Fibroblast of peridontal ligament (primary cell): ENCODE measurements at regions not wholly inside any gene's neighbourhood (a gene's known extent, or its start where the extent isn't known, plus 50 kb on each side); places are given as distances from the start of the nearest gene placed in this dataset.

Experiments
- DNase-seq: peaks from one replicate; pipeline ENCODE4 v3.0.0-alpha.2; 2010; ENCODE audit errors: extremely low read depth

- peak; percentile 85 for DNase-seq
Measured at GRCh38 chr13:50357586-50358118, 342.4 kb downstream of the KCNRG start.

GRCh38 chr13:50358231-50359040, 343.2 kb downstream of the KCNRG start:
- DNase-seq, result peak; percentile 38

GRCh38 chr13:50359041-50359367, 343.8 kb downstream of the KCNRG start:
- no peak for DNase-seq

GRCh38 chr13:50359779-50360178, 344.5 kb downstream of the KCNRG start:
- DNase-seq, result no peak

- DNase-seq, result no peak
Measured at GRCh38 chr13:50360637-50361036, 345.4 kb downstream of the KCNRG start.

GRCh38 chr13:50361282-50361681, 346.0 kb downstream of the KCNRG start:
- DNase-seq, result no peak

- DNase-seq, result peak; percentile 13
Measured at GRCh38 chr13:50365408-50366391, 350.5 kb downstream of the KCNRG start.

DNA sequence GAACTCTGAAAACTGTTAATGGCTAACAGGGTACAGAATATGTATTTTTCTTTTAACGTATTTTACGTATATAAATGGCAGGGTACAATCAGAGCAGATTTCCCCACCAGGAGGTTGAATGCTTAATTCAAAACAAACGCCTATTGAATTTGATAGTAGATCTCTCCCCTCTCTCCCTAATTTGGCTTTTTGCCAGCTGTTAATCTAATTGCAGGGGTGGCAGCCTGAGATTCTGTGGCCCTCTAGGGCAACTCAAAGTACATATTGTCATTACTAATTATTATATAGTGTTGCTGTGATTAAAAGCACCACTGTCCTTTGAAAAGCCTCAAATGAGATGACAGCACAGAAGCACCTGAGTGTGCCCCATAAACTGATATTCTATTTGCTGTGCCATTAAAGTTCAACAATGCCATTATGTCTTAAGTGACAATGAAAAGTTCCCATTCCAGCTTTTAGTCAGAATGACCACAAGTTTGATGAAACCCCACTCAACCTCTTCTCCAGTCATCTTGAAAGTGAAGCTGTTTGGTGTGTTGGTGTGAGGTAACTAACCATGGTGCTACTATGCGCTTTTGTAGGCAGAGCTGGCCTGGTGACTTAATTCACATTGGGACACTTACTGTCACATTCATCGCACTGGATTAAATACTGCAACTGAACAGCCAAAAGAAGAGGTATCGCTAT, 351.4 kb downstream of the KCNRG start:
- DNase-seq, result no peak

GRCh38 chr13:50369646-50370045, 354.4 kb downstream of the KCNRG start:
- no peak for DNase-seq

- DNase-seq, result no peak
Measured at GRCh38 chr13:50370303-50370950, 355.2 kb downstream of the KCNRG start.

DNA sequence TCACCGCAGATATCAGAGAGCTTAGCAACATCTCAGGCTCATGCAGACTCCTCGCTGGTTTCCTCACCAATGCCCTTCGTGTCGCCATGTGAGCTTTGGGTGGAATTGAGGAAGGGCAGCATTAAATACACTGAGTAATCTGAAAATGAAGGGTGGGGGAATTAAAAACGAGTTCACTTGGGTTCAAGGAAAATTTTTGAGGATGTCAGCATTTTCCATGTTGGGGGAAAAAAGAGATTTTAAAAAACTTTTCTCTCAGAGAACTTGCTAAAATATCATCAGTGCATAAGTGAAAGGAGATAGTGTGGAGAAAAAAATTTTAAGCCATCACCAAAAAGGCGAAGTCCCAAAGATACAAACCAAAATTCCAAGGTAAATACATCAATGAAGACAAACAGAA, 359.3 kb downstream of the KCNRG start:
- no peak for DNase-seq

- peak; percentile 86 for DNase-seq
Measured at GRCh38 chr13:50375792-50376191, 360.5 kb downstream of the KCNRG start.

DNA sequence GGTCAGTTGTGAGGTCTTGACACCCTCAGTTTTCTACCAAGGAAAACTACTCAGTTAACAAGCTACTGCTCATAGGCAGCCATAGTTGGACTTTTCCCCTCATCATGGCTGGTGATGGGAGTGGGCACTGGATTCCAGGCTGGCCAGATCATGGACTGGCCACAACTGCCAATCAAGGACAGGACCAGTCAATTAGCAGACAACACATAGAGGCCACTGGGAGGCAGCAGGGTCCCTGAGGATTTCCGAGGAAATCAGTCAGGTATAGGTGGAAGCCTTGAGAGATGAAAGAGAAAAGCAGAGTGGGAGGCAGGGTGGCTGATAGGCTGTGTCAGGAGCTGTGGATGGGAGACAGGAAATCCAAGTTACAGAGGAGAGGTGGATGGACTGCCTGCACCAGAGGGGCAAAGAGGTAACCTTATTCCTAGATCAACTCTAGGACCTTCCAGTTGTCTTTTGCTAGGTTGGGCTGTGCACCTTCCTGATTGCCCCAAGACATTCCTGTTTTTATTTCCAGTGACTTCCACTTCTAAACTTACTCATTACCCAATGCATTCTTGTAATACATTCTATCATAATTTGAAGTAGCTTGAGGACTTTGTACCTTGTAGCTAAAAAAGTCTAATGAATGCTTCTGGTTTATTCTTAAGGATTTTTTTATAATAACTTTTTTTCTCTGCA, 361.8 kb downstream of the KCNRG start:
- DNase-seq, result no peak

GRCh38 chr13:50377726-50378270, 362.6 kb downstream of the KCNRG start:
- no peak for DNase-seq

DNA sequence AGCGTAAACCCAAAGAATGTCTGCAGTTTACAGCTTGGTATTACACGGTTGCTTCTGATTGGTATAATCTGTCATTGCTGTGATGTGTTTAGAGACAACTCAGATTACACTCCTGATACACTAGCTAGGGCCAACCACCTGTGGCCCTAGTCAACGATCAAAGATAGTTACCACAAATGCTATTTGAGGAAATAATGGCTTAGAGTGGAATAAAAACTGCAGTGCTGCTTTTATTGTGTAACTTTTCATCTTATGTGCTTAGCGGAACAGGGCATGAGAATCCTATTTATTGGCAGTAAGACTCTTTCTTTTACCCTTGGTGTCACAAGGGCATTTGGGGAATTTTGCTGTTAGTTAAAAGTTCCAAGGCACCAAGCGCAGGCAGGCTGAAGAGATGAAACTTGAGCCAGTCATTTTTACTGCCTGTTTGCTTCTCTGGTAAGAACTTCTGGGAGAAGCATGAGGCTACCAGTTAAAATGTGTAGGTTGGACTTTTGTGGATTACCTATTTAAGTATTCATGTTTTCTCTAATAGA, 363.3 kb downstream of the KCNRG start:
- no peak for DNase-seq

DNA sequence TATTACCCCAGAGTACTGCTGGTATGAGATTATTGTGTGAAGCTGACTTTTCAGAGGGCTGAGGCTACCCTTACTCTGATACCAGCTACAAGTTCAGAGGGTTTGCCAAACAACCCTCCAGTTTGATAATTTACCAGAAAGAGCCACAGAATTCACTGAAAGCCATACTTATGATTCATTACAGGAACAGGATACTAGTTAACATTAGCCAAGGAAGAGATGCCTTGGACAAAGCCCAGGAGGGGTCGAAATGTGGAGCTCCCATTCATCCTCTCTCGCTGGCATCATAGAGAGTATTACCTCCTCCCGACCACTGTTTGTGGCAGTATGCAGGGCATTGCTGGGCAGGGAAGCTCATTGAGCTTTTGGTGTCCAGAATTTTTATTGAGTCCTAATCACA, 364.3 kb downstream of the KCNRG start:
- DNase-seq, result peak; percentile 38

DNA sequence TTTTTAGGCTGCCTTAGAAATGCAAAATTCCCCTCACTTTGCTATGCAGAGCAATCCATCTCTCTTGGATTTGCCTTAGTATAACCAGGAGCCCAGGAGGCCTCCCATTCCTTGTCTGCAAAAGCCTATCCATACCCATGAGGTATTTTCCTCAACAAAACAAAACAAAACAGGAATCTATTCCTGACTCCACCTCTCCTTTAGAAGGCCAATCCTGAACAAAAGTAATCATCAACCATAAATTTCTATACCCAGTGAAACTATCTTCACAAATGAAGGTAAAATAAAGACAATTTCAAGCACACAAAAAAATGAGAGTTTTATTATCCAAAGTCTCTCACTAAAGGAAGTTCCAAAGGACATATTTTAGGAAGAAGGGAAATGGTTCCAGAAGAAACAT, 365.7 kb downstream of the KCNRG start:
- DNase-seq, result no peak

GRCh38 chr13:50382511-50382910, 367.3 kb downstream of the KCNRG start:
- no peak for DNase-seq

- no peak for DNase-seq
Measured at GRCh38 chr13:50382951-50383350, 367.7 kb downstream of the KCNRG start.

GRCh38 chr13:50384724-50385123, 369.5 kb downstream of the KCNRG start:
- DNase-seq, result no peak
